M059J (cell line): ENCODE measurements at regions not wholly inside any gene's neighbourhood (a gene's known extent, or its start where the extent isn't known, plus 50 kb on each side); places are given as distances from the start of the nearest gene placed in this dataset.
"Not testable (repeated sequence)": the region's sequence is repeated elsewhere in the genome, so short reads cannot be mapped to it uniquely, and the experiment has no call there.

Experiments
- DNase-seq: peaks from one replicate; pipeline ENCODE4 v3.0.0-alpha.2; 2012; ENCODE audit warnings: low read depth

DNA sequence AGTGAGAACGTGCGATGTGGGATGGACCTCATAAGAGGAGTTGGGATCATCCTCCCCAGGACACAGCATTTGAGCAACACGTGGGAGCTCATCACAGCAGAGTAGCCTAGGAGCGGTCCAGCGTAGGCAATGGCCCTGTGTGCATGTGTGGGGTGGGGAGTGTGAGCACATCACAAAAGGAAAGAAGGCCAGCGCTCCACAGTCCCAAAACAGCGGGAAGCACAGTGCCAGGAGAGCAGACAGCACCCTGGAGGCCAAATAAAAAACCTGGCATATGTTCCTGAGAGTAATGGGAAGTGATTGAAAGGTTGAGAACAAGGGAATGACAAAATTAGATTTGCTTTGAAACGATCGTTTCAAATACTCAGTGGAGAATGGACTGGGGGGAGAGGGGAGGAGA, 226.0 kb downstream of the C7orf25 start:
- no peak for DNase-seq

DNA sequence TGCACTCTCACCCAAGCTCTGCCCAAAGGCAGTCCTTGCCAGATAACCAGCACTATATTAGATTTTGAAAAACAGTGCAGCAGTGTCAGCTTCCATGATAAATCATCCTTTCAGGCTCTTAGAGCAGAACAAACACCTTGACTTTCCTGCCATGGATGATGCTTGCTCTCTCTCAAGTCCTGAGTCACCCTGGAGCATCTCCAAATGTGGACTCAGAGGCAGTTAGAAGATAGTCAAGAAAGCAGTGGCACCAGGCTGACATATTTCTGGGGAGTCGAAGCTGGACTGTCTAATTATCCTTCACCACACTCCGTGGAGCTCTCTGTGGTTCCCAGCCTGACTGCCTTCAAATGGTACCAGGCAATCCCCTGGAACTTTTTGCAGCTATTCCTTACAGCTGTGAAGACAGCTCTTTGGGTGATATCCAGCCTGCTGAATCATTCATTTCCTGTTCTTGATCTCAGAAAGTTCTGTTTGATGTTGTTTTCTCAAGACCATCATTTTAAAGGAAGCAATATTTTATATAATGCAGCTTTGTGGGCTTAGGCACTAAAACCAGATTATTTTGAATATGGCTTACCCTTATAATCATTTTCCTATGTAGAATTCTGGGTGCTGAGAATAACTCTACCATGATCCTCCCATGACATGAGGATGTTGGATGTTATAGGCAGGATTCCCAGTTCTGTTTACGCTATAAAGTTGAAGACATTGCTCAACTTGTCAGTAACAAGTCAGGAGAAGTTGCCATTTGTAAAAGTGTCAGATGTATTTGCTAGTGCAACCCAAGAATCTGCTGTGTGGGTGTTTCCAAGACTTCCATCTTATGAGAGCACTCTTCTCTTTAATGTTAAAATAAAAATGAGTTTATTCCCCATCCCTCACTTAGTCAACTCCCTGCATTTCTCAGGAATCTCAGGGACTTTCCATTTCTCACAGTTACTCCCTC, 233.8 kb downstream of the C7orf25 start:
- DNase-seq, result peak; percentile 98

DNA sequence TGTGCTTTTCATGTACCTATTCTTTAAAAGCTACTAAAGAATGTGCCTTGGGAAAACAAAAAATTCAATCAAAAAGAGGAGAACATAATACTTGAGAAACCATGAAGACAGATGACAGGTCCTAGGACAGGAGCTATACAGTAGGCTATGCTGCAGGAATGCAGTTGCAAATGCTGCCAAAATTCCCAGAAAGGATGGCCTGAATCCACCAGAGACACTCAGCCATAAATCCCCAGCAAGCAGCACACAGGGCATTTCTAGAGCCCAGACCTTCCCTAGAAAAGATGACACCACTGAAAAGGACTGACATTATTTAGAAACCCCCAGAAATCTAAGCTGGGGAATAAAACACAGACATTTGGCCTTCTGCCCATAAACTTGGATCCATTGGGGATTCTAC, 237.3 kb downstream of the C7orf25 start:
- no peak for DNase-seq

DNA sequence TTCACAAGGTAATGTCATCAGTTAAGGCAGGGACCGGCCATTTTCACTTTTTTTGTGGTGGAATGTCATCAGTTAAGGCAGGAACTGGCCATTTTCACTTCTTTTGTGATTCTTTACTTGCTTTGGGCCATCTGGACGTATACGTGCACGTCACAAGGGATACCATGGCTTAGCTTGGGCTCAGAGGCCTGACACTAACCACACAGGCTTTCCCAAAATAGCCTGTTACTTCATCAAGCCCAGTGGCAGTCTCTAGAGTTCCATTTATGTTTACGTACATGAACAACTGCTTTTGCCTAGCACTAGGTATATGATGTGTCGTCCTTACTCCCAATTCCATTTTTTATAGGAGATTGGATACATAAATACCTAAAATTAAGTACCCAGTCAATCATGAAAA, 237.9 kb downstream of the C7orf25 start:
- no peak for DNase-seq

DNA sequence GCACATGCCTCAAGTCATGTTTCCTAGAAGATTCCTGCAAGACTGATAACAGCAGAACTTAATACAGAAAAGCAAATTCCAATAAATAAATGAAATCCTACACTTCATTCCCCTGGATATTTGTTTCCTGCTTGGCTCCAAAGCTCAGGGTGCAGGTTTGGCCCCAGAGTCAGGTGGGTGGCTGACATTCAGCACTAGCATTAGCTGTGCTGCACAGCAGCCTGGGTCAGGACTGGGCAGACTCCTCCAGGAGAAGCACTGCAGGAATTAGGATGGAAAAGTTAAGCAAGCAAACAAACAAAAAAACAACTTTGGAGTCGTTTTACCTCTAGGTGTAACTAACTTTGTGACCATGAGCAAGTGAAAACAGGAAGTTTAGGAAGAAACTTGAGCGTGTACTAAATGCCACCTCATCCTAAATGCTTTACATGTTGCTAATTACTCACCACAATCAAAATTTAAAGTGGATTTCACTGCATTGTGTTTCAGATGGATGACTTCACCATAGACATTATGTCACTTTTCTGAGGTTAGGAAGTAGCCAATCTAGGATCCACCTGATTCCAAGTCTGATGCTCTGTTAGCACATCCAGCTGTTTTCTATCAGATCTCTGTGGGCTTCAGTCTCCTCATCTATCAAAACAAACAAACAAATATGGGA, 239.4 kb downstream of the C7orf25 start:
- DNase-seq, result peak; percentile 28

DNA sequence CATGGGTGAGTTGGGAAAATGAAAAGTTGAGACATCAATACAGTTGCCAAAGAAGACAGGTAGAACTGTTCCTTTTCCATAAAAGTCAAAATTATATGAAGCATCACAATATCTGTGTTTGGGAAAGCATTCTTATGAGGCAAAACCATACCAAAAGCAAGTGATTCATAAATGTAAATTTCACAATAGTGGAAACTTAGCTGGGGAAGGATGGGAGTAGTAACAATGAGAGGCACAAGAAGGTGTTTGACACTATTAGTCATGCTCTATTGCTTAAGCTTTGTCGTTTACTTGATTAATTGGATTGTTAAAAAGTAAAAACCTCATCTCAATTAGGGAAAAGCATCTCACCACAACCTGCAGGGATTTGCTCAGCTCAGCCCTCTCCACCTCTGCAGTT, 240.2 kb downstream of the C7orf25 start:
- DNase-seq, result peak; percentile 64

DNA sequence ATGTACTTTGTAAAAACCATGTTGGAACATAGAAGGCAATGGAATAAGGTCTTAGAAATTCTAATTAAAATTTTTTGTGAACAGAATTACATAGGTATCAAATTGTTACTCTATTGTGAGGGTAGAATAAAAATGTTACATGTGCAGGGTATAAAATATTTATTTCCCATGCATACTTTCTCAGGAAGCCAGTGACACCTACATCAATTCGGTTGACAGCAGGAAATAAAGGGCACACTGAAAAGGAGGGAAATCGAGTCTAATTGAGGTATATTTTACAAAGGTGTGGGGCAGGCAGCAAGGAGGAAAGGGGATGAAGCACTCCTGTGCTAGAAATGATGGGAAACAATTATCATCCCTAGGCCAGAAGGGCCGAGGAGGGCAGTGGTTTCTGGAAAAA, 244.9 kb downstream of the C7orf25 start:
- DNase-seq, result no peak

DNA sequence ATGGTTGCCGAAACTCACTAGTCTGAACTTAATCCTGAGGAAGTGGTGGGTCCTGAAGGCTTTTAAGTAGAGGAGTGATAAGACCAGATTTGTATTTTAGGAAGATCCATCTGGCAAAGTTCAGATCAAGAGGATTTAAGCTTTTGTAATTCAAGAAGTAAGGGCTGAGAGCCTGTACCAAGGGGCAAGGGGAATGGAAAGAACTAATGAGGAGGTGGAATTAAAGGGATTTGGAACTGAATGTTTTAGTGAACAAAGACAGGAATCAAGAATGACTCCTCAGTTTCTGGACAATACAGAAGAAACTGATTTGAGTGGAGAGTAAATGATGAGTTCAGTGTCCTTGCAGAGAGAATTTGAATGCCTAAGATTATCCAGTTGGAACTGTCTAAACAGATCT, 249.0 kb downstream of the C7orf25 start:
- no peak for DNase-seq

DNA sequence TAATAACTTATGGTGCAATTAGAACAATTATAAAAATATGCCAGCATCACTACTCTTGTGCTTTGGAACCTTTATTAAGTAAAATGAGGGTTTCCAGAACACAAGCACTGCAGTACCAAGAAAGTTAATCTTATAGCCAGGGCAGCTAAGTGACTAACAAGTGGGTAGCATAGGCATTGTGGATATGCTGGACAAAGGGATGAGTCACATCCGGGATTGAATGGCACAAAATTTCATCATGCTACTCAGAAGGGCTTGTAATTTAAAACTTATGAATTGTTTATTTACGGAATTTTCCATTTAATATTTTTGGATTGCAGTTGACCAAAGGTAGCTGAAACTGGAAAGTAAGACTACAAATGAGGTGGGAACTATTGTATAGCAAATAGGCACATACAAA, 250.6 kb downstream of the C7orf25 start:
- DNase-seq, result peak; percentile 92

DNA sequence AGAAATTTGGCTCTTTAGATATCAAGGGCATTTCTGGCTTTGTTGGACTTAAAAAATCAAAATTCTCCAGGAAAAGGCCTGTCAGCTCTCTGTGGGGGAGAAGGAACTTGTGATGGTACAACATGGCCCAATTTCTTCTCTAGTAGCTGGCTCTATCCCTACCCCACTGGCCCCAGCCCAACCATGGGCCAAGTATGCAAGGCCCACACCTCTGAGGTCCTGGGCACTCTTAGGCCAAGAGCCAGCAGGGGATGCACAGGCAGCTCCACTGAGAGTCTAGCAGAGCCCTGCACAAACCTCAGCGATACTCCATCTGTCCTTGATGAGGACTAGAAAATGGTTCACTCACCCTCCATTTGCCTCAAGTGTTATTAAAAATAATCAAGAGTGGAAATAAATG, 261.2 kb downstream of the C7orf25 start:
- DNase-seq, result no peak

DNA sequence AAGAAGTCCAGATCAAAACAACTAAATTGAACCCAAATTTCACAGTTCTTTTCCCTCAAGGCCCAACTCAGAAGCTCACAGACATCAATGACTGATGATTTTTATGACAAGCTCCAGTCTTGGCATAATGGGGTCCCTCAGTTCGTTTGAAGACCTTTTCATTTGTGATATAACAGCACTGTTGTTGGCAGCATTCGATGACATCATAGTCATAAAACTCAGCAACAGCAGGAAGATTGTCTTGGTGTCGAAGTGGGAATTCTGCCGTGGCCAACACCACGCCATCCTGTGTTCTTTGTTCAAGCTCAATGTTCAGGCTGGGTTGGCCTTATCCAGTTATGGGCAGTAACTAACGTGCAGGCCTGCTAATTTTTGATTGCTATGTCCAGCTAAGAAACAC, 261.7 kb downstream of the C7orf25 start:
- no peak for DNase-seq

DNA sequence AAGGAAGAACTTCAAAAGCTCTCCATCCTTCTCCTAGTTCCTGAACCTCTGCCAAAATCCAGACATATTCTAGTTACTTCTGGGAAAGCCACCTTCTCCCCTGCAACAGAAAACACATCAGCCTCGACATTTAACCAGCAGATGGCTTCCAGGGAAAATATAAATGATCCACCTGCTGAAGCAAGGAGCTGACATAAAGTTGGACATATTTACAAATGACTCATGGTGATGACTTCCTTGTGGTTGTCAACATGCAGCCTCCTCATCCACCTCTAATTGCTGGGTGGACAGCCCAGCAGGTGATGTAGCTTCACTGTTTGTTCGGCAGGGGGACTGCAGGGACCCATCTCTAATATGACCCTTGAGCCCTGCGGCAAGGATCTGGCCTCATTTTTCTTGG, 266.0 kb downstream of the C7orf25 start:
- DNase-seq, result peak; percentile 57

DNA sequence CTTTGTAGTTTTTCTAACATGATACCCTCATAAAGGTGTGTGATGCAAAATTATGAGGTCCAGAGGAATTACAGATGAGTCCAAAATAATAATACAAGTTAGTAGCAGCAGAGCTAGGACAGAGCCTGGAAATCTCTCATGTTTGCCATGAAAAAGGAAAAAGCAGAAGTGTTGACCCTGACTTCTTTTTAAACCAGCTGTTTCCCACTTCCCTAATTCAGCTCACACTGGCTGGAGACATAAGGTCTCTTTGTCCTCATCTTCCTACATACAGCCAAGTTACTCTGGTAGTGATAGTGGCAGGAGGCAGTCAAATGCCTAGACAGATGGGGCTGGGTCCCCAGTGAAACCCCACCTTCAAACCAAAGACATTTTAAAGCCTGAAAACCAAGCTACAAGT, 269.2 kb downstream of the C7orf25 start:
- DNase-seq, result no peak

DNA sequence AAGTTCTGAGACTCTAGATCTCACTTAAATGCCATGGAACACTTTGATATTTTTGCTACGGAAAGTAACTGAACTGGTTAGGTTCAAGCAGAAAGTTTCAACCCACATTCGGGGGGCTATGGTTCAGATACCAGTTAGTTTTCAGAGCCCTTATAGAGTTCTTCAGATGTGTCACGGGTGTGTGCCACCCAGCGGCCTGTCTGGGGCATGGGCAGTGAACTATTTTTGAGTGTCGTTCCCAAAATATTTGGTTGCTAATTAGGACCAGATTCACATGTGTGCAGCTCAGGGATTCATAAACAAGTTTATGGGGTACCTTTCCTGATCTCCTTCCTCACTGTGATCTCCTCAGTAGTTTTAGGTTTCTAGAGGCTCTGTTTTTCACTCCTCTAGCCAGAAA, 271.9 kb downstream of the C7orf25 start:
- DNase-seq, result no peak

DNA sequence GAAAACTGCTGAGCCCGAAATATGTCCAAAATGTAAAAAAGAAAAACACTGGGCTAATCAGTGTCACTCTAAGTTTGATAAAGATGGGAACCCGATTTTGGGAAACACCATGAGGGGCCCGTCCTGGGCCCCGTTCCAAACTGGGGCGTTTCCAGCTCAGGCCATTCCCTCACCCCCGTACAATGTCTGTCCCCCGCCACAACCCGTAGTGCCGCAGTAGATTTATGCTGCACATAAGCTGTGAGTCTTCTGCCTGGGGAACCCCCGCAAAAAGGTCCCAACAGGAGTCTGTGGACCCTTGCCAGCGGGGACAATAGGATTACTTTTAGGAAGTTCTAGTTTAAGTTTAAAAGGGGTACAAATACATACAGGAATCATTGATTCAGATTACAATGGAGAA, 275.5 kb downstream of the C7orf25 start:
- DNase-seq, result not testable (repeated sequence)

DNA sequence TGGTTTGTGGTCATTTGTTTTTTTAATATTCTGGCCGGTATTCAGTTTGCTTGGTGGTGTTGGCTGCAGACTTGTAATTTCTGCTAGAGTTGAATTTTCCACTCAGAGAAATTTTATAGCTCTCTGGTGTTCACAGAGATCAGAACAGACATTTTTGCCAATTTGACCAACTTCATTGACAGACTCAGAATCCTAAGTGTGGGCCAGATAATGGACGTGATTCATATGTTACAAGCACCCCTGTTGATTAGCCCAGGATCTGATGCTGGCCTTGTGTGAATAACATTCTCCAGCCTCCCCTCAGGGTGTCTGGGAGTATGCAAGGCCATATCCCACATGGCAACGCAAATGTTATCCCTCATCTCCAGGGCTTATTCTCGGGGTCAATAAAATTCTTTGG, 283.8 kb downstream of the C7orf25 start:
- DNase-seq, result no peak

DNA sequence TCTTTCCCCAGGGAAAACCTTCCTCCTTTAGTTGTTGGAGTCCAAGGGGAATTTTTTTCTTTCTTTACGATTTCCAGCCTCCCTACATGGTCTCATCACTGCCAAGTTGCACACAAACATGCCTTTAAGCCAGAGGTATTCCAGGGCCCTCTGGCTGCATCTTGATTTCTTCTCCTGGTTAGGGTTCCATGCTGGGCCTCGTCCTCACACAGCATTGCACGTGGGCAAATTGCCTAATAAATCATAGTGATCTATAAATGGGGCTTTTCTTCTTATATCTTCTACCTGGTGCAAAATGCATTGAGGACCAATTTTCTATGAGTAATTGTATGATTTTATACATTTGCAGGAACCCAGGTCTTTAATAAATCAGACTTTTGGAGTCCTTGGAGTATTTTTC, 284.2 kb downstream of the C7orf25 start:
- no peak for DNase-seq

DNA sequence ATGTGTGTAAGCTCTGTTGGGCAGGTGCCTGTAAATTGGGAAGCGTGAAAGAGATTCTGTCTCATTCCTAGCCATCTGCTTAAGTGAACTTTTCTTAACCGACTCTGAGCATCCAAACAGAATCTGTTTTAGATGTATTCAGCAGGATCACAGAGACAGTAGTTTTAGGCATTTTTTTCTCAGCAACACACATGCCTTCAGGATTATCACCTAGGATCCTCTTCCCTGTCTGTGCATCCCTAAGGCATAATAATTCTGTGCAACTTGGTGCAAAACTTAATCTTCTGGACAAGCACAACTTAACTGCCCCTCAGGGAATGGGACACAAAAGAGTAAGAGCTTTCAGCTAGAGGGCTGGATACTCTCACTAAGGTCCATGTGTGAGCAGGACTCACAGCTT, 284.8 kb downstream of the C7orf25 start:
- no peak for DNase-seq

DNA sequence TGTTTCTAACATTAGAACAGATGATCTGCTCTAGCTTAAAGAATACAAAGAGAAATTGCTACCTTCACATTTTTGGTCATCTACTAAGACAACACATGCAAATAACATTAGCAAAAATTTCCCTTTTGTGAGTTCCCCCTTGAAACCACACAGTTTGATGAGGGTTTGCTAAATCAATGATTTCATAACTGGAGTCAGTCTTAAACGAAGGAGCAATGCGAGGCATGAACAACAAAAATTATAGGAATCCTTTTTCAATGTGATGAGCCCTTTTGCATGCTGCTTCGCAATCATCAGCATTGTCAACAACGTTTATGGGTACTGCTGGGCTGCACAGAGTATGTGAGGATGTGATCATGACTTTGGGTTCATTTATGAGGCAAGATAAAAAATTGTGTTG, 286.4 kb downstream of the C7orf25 start:
- DNase-seq, result no peak

DNA sequence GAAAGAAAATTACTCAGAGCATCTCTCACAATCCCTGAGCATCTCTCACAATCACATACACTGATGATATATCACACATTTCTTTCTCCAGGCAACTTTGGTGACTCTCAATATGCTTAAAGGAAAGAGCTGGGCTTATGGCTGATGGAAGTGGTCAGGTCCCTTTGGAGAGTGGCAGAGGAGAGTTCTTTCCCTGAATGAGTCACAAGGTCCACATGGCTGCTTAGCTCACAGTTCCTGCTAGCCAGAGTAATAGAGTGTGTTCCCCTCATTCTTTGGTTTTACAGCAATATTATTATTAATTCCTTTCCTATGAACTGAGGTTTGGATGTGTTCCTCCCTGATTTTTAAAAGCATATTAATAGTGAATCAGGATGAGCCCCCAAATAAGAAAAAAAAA, 287.4 kb downstream of the C7orf25 start:
- peak; percentile 30 for DNase-seq

DNA sequence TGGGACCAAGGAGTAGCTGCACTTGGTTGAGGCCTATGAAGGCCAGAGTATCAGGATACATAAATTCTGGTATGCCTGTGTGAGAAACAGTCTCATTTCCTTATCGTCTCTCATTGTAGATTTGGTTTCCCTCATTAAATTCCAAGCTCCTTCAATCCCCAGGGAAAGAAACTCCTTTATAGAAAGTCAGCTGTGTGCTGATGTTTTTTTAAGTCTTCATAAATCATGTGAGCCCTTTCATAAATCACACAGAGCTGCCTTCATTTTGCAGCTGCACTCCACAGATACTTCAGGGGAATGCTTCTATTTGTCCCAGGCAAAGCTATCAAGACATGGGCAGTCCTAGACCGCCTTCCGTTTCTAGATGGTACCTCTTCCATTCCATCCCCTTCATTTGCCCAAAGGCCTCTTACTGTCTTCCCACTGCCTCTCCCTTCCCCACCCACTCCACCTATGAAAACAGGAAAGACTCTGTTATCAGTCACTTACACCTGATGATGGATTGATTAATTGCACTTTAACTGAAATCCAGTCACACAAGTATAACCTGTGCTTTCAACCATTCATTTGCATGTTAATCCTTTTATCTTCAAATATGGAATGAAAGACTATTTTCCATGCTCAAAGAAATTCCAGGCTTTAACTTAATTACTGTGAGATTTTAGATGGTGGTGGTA, 290.2 kb downstream of the C7orf25 start:
- DNase-seq, result no peak

DNA sequence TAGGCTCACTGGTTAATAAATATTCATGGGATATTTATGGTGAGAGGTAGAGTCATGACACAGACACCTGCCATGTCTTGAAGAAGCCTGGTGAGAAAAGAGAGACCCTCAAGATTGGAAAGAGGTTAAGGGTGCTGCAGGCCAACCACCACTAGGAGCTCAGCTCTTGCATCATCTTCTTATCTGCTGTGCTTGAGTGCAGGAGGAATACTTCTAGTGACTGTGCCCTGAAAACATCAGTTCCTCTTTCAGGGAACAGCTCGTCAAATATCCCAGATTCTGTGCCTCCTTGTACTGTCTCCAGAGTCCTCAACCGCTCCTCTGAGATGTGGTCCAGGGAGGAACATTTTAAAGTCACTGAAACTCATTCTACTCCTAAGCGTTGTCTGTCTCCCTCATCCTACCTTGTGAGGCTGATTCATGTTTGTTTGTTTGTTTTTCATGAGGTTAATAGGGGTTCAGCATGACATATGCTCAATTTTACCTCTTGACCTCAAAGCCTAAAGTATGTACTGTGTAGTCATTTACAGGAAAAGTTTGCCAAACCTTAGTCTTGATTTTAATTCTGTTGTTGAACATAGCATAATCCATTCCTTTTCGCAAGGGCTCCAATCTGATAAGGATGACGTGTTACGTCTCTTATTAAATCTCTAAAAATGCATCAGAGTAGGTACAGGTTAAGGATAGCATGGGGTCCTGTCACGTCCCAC, 293.1 kb downstream of the C7orf25 start:
- no peak for DNase-seq
